OCI-LY3 (cell line): ENCODE measurements at regions not wholly inside any gene's neighbourhood (a gene's known extent, or its start where the extent isn't known, plus 50 kb on each side); places are given as distances from the start of the nearest gene placed in this dataset.

Experiments
- CTCF ChIP-seq: fragments of 200-600, 300-600 bp; sonication (generic); IDR thresholded peaks from 2 replicates; pipeline ENCODE4 v1.5.1; 2014; ENCODE audit warnings: antibody characterized with exemption, low read length, low read depth
- EZH2phosphoT487 ChIP-seq: fragments of 200-600 bp; shearing (Covaris generic); IDR thresholded peaks from 2 replicates; pipeline ENCODE4 v1.6.1; 2018; ENCODE audit warnings: antibody characterized with exemption, mixed run types, low read depth

GRCh38 chr3:80753021-80753420 lies 985.2 kb upstream of the ROBO1 start:
- no peak for TF ChIP-seq CTCF
- TF ChIP-seq EZH2phosphoT487: no peak
